DLD1 (cell line): ENCODE measurements at regions not wholly inside any gene's neighbourhood (a gene's known extent, or its start where the extent isn't known, plus 50 kb on each side); places are given as distances from the start of the nearest gene placed in this dataset.

Experiments
- in situ Hi-C: cut with HindIII; loops from 2 replicates; pipeline ENCODE4 v1.10.0; 2017; ENCODE audit warnings: low sequenced_read_pairs

DNA sequence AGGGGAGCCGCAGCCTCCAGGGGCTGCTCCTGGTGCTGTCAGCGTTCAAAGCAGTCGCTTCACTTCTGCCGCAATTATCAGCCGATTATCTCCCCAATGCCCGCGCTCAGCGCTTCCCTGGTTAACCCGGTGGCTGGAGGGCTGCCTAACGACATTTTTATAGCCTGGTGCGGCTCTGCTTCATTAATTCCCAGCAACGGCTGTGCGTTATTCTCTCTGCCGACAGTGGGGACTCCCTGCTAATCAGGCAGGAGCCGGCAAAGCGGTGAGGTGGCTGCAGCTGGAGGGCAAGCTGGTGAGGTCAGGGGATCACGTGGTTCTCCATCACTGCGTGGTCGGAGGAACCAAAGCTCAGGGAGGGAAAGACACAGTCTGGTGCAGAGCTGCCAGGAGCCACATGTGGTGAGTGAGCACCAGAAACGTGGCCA, 62.9 kb downstream of the GLRX5 start:
- in situ Hi-C loops, result no loop called here

DNA sequence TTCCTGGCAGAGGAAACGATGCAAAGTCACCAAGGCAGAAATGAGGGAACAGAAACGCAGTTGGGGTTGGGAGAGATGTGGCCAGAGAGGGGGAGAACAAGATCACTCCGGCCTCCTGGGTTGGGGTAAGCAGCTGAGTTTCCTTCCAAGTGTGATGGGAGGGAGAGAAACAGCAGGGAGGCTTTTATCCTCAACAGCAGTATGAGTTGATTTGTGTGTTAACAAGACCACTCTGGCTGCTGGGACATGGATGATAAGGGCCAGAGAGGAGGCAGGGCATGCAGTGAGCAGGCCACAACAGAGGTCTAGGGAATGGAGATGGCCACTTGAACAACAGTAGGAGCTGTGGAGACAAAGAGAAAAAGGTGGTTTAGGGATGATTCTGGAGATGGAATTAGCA, 66.8 kb downstream of the GLRX5 start:
- in situ Hi-C loops, result no loop called here

DNA sequence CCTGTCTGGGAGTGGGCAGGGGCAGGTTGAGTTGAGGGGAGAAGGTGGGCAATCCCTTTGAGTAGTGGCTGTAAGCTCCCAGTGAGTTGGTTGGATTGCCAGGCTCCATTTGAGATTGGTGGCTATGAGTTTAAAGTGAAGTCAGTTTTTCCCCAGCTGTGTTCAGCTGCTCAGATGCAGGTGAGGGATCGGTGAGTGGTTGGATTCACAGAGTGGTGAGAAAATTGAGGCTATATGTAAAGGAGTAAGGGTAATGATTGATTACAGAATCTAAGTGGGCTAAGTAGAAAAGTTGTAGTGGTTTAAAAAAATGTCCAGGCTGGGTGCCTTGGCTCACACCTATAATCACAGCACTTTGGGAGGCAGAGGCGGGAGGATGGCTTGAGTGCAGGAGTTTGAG, 68.6 kb downstream of the GLRX5 start:
- in situ Hi-C loops, result no loop called here

DNA sequence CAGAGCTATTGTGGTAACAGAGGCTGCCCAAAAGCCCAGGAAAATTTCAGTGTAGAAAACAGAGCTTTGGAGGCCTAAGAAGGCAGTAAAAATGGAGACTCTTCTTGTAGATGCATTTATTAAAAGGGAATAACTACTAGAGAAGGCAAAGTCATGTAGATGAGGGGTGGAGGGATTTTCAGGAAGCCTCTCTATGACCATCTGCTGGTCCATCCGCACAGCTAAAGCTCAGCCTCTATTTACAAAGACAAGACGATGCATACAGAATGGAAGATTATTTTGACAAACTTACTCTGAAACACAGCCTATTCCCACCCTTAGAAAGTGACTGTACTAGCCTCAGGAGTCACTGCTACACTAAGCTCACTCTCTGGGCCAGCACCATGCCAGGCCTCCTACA, 71.4 kb downstream of the GLRX5 start:
- in situ Hi-C loops, result no loop called here

DNA sequence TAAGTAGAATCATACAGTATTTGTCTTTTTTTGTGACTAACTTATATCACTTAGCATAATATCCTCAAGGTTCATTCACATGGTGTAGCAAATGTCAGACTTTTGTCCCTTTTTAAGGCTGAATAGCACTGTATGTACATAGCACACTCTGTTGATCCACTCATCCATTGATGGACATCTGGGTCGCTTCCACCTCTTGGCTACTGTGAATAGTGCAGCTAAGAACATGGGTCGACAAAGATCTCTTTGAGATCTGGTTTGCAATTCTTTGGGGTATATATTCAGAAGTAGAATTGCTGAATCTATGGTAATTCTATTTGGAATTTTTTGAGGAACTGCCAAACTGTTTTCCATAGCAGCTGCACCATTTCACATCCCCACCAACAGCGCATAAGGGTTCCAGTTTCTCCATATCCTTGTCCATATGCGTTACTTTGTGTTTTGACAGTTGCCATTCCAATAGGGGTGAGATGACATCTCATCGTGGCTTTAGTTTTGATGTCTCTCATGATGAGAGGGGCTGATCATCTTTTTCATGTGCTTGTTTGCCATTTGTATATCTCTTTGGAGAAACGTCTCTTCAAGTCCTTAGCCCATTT, 73.9 kb downstream of the GLRX5 start:
- in situ Hi-C loops, result no loop called here

DNA sequence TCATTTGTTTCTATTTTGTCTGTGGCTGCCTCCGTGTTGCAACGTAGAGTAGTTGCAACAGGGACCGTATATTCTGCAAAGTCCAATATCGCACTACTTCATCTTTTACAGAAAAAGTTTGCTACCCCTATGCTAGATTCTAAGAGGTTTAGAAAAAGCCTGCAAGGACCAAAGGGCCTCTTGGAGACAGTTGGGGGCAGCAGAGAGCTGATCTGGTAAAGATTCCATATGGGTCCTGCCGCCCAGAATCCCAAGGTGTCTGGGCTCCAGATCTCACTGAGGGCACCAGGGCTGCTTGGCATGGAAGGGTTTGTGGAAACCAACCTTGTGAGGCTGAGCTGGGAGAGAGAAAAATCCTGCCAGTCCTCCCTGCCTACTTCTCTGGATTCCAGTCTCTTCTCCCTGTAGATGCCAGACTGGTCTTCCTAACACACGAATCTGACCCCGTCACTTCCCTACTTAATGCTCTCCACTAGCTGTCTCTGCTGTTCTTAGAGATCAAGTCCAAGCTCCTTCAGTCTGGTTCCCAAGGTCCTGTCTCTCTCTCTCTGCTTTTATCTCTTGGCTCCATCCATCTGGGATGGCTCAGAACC, 74.6 kb downstream of the GLRX5 start:
- in situ Hi-C loops, result no loop called here

DNA sequence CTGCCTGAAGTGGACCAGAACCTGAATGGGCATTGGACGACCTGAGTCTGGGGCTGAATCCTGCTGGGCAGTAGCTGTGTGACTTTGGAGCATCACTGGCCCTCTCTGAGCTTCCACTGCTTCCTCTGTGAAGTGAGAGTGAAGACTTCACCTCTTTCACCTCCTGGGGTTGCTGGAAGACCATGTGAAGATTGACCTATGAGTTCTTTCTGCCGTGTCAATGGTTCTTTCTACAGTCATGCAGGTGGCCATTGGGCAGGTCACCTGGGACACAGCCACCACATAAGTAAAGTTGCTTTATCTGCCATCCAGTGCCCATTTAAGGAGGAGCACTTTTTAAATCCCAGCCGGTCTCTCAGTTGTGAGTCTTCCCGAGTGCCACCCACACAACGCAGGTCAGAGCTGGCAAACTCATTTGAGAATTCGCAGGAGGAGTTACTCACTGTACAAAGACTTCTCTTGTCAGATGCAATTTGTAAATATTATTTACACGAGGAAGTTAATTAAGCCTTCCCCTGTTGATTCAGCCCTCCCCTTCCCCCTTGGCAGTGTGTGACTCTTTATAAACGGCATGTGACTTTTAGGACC, 74.8 kb upstream of the TCL1B start:
- in situ Hi-C loops, result no loop called here

DNA sequence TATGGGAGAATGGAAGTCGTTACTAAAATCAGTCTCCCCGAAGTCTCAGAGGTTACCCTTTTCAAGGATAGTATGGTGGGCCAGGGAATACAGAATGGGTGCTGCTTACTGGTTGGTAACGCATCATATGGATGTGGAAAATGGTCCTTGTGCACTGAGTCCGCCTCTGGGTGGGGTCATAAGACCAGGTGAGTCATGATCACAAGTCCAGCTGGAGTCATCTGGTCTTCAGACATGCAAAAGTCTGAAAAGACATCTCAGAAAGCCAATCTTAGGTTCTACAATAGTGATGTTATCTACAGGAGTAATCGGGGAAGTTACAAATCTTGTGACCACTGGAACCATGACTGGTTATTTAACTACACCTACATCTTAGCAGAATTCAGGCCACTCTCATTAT, 71.9 kb upstream of the TCL1B start:
- in situ Hi-C loops, result no loop called here

DNA sequence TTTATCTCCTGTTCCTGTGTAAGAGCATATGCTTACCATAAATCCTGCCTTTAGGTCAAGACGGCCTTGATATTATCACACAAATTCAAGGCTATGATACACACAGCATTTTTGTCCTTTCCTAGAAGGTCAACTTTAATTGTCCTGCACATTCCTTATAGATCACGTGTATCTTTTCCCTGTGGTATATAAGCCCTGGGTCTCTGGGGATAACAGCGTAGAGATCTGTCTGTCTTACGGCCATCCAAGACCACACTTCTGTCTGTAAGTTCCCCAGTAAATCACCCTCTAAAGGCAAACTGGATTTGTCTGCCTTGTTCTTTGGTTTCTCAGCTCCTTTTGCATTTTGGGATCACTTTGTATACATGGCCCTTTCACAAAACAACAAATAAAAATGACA, 69.5 kb upstream of the TCL1B start:
- in situ Hi-C loops, result no loop called here

DNA sequence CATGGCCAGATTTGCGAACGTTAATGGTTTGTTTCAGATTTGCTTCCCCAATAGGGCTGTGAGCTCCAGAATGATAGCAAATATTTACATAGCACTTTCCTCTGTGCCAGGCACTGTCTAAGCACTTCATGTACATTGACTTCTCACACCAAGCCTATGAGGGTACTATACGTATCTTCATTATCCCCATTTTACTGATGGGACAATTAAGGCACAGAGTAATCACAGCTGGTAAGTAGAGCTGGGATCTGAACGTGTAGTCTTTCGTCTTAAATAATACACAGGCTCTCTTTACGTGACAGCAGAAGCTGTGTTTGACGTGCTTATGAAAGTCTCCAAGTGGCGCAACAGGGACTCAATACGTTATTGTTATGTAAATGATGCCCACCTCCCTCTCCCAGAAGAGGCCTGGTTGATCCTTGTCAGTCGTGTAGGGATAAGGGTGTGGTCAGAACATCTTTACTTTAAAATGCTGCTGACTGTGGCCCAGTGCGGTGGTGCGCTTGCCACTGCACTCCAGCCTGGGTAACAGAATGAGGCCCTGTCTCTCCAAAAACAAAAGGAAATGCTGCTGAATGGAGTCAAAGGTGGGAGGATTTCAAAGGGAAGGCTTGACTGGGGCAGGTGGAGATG, 66.3 kb upstream of the TCL1B start:
- in situ Hi-C loops, result loop anchor here (10.0 kb wide), 1 partner anchor 55 kb away; no protein-coding TSS in a partner anchor

DNA sequence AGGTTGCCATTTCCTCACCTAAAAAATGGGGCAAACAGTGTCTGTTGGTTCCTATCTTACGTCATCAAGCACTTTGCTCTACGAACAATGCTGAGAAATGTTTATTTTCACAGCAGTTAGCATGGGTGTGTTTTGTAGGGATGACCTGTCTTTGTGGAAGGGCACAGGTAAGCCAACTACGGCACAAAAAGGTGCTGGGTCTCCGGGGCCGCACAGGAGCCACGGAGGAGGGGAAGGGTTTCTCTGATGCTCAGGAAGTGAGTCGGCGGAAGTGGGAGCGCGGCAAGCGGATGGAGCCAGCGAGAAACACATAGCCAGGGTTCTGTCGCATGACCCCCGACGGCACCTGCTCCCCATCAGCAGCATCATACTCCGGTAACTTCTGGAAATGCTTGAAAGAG, 65.6 kb upstream of the TCL1B start:
- in situ Hi-C loops, result loop anchor here (10.0 kb wide), 1 partner anchor 54 kb away; no protein-coding TSS in a partner anchor

DNA sequence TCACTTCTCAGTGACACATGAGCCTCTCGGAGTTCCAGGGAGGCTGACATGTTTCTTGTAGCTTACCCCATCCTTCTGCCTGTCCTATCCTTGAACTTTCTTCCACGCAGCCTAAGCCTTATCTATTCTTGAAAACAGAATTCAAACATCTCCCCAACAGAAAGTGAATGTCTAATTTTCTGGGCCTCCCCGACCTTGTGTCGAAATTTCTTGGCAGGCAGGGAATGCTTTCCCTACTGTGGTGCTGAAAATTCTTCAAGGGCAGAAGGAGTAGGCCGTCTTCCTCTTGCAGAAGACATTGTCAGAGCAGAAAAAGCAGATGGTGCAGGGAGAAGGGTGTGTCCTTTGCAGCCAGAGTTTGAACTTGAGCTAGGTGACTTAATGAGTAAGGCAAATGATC, 63.0 kb upstream of the TCL1B start:
- in situ Hi-C loops, result loop anchor here (10.0 kb wide), 1 partner anchor 52 kb away; no protein-coding TSS in a partner anchor

DNA sequence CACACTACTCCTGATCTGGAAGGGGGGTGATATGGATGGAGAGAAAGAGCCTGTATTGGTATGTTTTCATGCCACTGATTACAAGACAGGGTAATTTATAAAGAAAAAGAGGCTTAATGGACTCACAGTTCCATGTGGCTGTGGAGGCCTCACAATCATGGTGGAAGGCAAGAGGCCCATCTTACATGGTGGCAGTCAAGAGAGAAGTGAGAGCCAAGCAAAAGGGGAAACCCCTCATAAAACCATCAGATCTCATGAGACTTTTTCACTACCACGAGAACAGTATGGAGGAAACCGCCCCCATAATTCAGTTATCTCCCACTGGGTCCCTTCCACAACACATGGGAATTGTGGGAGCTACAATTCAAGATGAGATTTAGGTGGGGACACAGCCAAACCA, 60.5 kb upstream of the TCL1B start:
- in situ Hi-C loops, result loop anchor here (10.0 kb wide), 1 partner anchor 49 kb away; no protein-coding TSS in a partner anchor

DNA sequence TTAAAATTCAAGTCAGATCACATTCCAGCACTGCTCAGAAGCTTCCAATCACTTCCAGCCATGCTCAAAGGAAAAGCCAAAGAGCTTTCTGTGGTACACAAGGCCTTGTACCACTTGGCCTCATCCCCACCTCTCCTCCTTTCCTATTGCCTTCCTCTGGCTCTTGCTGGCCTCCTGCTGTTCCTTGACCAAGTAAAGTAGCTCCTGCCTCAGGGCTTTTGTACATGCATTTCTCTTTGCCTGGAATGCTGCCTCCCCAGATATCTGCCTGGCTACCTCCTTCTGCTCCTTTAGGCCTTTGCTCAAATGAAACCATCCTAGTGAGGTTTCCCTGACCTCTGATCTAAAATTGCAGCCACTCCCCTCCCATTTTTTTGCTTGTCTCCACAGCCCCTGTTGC, 51.2 kb upstream of the TCL1B start:
- in situ Hi-C loops, result loop anchor here (10.0 kb wide), 1 partner anchor 70 kb away; no protein-coding TSS in a partner anchor
